NCI-H128 (cell line): ENCODE measurements at regions not wholly inside any gene's neighbourhood (a gene's known extent, or its start where the extent isn't known, plus 50 kb on each side); places are given as distances from the start of the nearest gene placed in this dataset.
"Not testable (repeated sequence)": the region's sequence is repeated elsewhere in the genome, so short reads cannot be mapped to it uniquely, and the experiment has no call there.

Experiments used
- DNase-seq: peaks from one replicate; lab custom pipeline; 2025; ENCODE audit not compliant: unreplicated experiment; lab: John Stamatoyannopoulos, UW

DNA sequence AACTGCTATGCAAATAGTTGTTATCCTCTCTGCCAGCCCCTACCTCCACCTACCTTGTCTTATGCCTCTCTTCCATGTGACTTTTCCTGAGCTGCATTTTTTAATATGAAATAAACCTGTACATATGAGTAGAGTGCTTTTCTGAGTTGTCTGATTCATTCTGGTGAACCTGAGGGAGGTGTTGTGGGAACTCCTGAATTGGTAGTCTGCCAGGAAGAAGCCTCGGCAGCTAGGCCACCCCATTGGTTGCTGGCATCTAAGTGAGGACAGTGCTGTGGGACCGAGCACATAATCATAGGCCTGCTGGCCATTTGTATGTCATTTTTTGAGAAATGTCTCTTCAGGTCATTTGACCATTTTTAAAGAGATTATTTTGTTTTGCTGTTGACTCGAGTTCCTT is 1146.8 kb downstream of the UQCRFS1 start:
- DNase-seq = no peak

- no peak for DNase-seq
Observed at GRCh38 chr19:28065026-28065425, 1147.9 kb downstream of the UQCRFS1 start.

DNA sequence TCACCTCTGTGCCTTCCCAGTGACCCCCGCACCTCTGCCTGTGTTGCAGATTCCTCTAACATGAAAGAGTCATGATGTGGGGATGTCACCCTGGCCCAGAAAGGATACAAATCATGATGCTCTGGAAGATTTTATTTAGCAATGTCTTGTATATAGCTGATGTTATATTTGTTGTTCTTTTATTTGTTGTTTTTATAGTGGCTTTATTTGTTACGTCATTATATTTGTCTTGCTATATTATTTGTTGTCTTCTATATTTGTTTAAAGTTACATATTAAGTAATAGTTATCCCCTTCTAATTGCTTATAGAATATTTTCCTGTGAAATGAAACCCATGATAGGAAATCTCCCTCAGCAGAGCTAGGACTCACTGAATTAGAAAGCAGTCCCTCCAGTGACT is 1149.2 kb downstream of the UQCRFS1 start:
- DNase-seq = no peak

- DNase-seq = no peak
Observed at GRCh38 chr19:28061111-28061510, 1151.8 kb downstream of the UQCRFS1 start.

GRCh38 chr19:28057026-28057425 is 1155.9 kb downstream of the UQCRFS1 start:
- not testable (repeated sequence) for DNase-seq

GRCh38 chr19:28051047-28051446 is 1161.9 kb downstream of the UQCRFS1 start:
- DNase-seq = no peak

- DNase-seq = no peak
Observed at GRCh38 chr19:28049875-28050274, 1163.1 kb downstream of the UQCRFS1 start.

- DNase-seq = no peak
Observed at GRCh38 chr19:28046932-28047331, 1166.0 kb downstream of the UQCRFS1 start.

- no peak for DNase-seq
Observed at GRCh38 chr19:28045621-28046020, 1167.3 kb downstream of the UQCRFS1 start.

- DNase-seq = no peak
Observed at GRCh38 chr19:28044477-28044876, 1168.5 kb downstream of the UQCRFS1 start.

DNA sequence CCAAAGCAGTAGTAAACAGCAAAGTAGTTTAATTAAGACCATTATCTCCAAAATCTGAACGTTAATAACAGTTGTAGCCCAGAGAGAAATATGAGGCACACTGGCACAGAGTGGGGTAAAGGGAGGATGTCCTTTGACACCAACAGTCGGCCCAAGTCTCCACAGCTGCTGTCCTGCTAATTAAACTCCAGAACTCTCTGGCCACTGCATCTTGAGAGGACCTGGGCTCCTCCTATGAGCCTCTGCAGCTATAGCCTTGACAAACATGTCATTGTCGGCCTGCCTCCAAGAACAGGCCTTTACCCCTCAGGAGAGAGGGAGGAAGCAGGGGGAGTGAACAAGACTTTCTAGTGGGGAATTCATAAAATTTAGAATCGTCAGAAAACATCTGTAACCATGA is 1170.4 kb downstream of the UQCRFS1 start:
- DNase-seq = no peak

DNA sequence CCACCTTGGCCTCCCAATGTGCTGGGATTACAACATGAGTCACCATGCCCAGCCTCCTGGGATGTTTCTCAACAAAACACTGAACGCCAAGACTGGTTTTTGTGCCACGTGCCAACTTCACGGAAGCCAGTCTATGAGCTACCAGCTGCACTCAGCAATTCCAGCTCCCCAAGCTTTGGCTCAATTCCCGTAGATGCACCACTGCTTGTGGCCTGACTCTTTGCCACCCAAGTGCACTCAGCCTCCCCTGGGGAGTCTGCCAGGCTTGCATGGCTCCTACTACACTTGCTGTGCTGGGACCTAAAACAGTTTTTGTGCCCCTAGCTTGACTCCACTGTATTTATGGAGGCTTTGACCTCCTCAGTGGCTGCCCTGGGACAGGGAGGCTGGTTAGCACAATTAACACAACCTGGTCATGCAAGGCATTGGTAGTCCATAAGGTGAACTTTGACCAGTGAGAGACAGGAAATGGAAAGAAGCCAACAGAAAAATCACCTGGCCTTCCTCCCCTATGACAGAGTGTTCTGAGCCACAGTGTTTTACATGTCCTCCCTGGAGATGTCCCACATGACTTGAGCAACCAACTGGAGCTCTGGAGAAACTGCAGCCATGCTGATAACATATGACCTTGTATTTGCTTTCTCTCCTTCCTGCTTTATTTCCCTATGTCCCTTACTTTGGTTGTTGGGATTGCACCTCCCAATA is 1173.1 kb downstream of the UQCRFS1 start:
- no peak for DNase-seq

DNA sequence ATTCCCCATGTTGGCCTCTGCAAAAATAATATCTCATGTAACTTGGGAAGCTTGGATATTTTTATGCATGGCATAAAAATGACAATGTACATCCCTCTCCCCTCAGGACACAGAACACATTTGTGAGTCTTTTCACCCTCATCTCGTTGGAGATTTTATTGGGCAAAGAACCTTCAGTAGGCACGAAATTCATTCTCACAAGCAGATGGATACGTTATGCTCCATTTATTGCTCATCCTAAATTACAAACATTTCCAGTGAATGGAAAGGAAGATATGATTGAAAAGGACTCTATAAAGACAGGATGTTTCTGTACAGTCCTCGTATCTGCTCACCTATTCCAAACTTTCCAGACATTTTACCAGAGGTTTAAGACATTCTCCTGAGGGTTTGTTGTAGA is 1175.8 kb downstream of the UQCRFS1 start:
- DNase-seq = no peak

DNA sequence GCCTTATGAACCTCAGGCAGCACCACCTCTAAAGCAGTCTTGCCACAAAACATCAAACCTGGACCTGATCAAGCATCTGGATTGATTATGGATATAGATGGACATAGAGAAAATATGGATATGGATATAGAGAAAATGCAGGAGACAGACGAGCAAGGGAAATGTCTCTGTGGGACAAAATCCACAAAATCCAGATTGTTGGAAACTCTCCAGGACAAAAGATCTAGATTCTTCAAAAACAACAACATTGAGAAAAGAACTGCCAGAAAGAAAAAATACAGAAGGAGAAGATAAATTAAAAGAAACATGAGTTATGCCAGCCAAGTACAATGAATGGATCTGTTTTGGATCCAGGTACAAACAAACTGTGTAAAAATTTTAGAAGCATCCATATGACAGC is 1176.5 kb downstream of the UQCRFS1 start:
- no peak for DNase-seq

DNA sequence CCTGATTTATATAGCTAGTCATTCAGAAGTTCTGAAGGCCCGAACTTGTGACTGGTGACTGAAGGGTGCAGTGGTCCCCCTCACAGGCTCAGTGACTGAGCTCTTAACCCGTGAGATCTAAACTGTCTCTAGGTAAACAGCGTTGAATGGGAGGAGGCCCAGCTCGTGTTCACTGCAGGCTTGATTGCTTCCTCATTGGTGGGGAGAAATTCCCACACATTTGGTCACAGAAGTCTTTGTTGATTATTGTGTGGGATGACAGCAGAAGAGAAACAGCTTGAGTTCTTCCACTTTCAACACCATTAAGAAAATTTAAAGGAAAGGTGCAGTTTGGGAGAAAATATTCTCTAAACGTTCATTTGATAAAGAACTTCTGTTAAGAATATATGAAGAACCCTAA is 1178.0 kb downstream of the UQCRFS1 start:
- DNase-seq = no peak

DNA sequence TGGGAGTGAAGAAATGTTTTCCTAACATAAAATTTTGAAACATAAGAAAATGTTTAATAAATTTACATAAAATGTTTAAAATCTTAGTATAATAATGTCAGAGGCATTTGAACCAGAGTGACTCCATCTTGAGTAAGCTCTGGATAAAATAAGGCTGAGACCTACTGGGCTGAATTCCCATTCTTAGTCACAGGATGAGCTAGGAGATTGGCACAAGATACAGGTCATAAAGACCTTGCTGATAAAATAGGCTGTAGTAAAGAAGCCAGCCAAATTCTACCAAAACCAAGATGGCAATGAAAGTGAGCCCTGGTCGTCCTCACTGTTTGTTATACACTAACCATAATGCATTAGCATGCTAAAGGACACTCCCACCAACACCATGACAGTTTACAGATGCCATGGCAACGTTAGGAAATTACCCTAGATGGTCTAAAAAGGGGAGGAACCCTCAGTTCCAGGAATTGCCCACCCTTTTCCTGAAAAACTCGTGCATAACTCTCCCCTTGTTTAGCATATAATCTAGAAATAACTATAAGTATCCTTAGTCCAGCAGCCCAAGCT is 1184.0 kb downstream of the UQCRFS1 start:
- DNase-seq = no peak

- DNase-seq = no peak
Observed at GRCh38 chr19:28027116-28027515, 1185.8 kb downstream of the UQCRFS1 start.

GRCh38 chr19:28026636-28027035 is 1186.3 kb downstream of the UQCRFS1 start:
- no peak for DNase-seq

DNA sequence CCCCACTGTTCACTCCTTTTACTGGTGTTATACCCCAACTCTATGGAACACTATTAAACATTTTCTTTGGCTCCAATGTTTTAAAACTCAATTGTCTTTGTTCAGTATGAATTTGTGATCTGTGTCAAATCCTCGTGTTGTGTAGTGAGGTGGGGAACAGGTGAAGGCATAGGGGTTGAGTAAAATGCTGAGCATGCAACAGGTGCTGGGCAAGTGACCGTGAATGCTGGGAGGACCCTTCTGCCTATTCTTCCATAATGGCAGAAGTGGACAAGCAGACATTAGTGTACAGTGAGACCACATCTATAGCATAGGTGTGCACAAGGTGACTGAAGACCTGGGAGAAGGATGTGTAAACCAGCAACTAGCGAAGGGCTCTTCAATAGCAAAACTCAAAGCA is 1188.0 kb downstream of the UQCRFS1 start:
- no peak for DNase-seq

DNA sequence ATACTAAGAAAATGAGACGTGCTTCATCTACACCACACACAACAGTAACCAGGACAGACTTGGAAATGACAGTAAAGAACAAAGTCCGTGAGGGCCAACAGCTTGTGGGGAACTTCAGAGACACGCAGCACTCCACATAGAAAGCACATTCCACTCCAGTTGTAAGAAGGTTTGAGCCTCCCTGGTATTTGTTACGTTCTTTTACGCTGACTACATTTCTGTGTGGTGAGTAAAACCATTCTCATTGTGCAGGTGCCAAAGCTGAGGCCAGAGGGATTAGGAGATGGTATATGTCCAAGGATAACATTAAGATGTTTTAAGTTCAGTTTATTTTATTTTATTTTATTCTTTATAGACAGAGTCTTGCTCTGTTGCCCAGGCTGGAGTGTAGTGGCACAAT is 1189.9 kb downstream of the UQCRFS1 start:
- DNase-seq = no peak

DNA sequence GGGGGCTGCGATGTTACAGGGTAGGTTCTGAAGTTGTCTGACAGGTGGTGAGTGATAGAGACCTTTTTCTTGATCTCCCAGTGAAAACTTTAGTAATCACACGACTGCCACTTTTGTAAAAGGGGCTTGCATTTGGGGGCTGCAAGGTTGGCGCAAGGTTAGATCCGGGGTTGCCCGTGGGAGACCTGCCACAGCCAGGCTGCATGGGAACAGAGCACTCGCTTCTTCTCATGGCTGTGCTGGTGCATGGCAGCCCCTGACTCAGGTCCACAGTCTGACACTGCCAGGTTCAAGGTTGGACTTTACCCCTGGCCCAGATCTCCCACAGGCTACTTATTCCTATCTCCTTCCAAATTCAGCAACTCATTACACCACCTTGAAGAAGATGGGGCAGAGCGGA is 1190.4 kb downstream of the UQCRFS1 start:
- DNase-seq = no peak

DNA sequence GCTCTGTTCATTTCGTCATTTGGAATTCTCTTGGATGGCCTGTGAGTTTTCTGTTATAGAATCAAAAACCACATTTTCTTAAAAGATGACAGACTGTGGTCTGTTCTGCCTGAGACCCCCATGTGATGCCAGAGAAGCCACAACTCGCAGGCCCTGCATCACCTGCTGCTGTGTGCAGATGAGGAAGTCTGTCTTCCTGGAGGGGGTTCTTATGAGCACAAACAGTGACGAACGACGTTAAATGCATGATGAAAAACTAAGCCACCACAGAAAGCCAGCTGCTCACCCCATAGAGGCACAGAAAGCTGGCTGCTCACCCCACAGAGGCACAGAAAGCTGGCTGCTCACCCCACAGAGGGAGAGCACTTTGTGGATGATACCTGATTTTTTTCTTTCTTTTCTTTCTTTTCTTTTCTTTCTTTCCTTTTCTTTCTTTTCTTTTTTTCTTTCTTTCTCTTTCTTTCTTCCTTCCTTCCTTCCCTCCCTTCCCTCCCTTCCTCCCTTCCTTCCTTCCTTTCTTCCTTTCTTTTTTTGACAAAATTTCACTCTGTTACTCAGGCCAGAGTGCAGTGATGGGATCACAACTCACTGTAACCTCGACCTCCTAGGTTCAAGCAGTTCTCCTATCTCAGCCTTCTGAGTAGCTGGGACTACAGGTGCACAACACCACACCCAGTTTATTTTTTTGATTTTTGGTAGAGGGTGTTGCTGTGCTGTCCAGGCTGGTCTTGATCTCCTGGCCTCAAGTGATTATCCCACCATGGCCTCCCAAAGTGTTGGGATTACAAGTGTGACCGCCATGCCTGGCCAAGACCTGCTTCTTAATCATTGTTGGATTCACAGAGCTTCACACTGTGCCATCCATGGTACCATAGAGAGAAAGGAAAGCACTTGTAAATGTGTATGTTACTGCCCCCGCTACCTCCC is 1191.4 kb downstream of the UQCRFS1 start:
- DNase-seq = no peak
